ENCODE measurements at regions not wholly inside any gene's neighbourhood (a gene's known extent, or its start where the extent isn't known, plus 50 kb on each side); places are given as distances from the start of the nearest gene placed in this dataset.

DNA sequence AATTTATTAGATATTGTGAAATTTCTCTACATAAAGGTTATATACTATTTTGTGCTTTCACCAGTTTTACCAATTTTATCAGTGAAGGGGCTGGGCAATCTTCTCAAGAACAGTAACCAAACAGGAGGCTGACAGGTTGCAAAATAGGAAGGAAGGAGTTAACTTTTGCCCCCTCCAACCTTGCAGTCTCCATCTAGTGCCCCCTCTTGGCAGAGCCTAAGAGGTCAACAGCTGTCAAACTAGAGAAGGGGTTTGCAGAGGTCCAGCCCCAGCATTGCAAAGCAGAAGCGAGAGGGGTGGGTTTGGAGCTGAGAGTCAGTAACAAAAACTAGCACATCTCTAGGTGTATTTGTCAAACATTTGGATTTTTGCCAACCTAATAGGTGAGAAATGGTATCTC is 391.0 kb downstream of the CDC5L start:
- TF ChIP-seq, protein P1, sequence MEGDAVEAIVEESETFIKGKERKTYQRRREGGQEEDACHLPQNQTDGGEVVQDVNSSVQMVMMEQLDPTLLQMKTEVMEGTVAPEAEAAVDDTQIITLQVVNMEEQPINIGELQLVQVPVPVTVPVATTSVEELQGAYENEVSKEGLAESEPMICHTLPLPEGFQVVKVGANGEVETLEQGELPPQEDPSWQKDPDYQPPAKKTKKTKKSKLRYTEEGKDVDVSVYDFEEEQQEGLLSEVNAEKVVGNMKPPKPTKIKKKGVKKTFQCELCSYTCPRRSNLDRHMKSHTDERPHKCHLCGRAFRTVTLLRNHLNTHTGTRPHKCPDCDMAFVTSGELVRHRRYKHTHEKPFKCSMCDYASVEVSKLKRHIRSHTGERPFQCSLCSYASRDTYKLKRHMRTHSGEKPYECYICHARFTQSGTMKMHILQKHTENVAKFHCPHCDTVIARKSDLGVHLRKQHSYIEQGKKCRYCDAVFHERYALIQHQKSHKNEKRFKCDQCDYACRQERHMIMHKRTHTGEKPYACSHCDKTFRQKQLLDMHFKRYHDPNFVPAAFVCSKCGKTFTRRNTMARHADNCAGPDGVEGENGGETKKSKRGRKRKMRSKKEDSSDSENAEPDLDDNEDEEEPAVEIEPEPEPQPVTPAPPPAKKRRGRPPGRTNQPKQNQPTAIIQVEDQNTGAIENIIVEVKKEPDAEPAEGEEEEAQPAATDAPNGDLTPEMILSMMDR (conservative IDR thresholded peaks at IDR 0.05; ENCODE audit: low read length), result no peak
- no peak for TF ChIP-seq EZH2phosphoT487 (IDR thresholded peaks at IDR 0.05; ENCODE audit: borderline replicate concordance, low read depth, low read length)
